ENCODE measurements at regions not wholly inside any gene's neighbourhood (a gene's known extent, or its start where the extent isn't known, plus 50 kb on each side); places are given as distances from the start of the nearest gene placed in this dataset.

- no peak for DNase-seq
Measured at GRCh38 chr1:102050556-102050955, 53.8 kb upstream of the OLFM3 start.

GRCh38 chr1:102047724-102048123, 51.0 kb upstream of the OLFM3 start:
- DNase-seq, result no peak

Measured in hematopoietic multipotent progenitor cell treated with erythropoietin and hydrocortisone succinate and interleukin-3 and kit ligand, for 8 days (in vitro differentiated cells).